Dermis microvascular lymphatic vessel endothelial cell (primary cell): ENCODE measurements at regions not wholly inside any gene's neighbourhood (a gene's known extent, or its start where the extent isn't known, plus 50 kb on each side); places are given as distances from the start of the nearest gene placed in this dataset.

Experiments
- DNase-seq, 2 donors: peaks; one replicate each; pipeline versions ENCODE4 v3.0.0 to v3.0.0-alpha.2; 2010; ENCODE audit warnings: low read depth in 2 of 2

DNA sequence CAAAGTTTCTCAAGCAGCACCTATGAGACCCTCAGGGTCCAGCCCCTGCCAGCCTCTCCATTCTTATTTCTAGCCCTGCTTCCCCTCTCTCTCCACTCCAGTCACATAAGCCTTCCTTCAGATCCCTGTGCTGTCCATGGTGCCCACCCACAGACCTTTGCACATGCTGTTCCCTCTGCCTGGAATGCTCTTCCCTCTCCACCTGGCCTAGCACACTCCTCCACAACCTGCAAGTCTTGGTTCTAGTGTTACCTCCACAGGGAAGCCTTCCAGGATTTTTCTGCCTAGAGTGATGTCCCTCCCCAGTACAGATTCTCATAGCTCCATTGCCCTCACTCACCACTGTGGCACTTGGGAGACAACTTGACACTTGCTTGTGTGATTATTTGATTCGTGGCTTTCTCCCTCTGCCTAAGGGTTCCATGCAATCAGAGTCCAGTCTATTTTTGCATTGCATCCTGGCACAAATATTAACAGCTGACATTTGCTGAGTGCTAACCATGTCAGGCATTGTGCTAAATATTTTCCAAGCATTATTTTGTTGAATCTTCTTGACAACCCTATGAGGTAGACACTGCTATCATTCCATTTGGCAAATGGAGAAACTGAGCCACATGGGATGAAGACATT lies 127.3 kb downstream of the SYF2 start:
- DNase-seq = no peak

DNA sequence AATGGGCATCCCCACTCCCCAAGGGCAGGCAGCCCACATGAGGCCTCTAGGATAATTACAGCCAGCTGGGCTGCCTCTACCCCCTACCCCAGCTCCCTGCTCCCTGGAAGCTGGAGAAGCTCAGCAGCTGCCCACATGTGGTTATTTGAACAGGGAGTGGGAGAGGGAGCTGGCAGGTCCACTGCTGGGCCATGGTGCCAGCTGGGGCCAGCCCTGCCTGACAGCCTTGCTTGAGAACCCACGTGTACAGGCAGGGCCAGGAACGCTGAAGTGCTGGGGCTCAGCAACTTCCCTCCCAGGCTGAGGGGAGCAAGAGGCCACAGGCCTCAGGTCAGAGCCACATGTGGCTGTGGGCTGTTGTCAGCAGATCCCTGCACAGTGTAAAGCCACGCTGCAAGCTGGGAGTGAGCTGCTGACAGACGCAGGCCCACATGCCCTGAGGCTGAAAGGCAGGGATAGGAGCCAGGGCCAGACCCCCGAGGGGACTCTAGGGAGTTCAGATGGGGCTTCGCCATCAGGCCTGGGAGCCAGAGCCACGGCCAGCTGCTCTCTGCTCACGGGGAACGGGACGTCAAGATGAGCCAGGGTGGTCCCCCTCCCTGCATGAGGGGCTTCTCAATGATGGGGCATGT lies 129.0 kb downstream of the SYF2 start:
- no peak for DNase-seq

DNA sequence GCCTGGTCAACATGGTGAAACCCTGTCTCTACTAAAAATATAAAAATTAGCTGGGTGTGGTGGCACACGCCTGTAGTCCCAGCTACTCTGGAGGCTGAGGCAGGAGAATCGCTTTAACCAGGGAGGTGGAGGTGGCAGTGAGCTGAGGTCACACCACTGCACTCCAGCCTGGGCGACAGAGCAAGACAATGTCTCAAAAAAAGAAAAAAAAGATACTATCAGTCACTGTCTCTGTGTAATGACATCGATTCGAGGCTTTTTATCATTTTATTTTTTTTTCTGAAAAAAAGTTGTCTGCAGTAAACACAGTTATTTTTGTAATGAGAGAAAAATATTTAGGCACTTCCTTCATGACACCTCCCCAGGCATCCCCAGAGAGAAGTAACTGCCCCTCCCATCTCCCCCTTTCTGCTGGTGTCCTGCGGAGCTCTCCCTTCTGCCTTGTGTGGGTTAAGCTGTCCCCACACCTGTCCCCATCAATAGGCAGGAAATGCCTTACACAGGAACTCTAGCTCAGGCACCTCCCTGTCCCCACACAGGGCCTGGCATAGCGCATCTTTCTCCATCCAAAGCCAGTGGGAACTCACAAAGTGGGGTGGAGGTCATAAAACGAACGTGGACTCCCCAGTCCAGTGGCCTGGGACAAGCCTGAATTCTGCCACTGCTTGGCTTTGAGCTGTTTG lies 132.0 kb downstream of the SYF2 start:
- DNase-seq = no peak

DNA sequence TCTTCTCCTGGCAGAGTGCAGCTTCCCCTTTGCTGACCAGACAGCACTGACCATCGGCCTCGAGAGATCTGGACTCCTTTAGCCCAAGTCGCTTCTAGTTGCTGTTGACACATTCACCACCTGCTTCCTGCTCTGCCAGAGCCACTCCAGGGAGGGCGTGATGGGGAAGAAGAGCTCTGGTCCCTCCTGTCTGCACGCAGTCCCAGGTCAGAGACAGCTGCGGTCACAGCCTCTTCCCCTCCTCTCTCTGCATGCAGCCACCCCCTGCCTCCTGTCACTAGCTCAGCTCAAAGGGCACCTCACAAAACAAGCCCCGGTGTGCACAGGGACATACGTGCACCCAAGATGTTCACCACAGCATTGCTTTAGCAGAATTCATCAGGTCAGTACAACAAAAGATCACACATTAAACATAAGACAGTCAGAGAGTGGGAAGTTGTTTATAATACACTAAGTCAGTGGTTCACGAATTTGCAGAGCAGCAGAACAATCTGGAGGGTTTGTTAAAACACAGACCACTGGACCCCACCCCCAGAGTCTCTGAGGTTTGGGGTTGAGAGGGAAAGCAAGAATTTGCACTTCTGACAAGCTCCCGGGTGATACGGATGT lies 132.9 kb downstream of the SYF2 start:
- DNase-seq = no peak

DNA sequence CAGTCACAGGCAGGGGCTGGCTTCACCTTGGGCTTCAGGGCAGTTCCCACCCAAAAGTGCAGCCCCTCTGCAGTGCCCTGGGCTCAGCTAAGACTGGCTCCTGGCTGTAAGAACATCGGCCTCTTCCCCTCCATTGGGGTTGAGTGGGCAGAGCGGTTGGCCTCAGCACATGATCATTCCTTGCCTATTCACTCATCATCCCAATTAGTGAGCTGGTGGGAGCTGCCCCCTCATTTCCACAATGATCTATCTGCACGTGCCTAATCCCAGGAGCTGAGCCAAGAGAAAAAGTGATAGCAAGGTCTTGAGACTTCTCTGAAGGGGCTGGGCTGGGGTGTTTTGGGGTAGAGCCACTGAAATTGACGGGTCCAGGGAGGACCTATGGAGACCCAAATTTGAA lies 133.6 kb downstream of the SYF2 start:
- no peak for DNase-seq

DNA sequence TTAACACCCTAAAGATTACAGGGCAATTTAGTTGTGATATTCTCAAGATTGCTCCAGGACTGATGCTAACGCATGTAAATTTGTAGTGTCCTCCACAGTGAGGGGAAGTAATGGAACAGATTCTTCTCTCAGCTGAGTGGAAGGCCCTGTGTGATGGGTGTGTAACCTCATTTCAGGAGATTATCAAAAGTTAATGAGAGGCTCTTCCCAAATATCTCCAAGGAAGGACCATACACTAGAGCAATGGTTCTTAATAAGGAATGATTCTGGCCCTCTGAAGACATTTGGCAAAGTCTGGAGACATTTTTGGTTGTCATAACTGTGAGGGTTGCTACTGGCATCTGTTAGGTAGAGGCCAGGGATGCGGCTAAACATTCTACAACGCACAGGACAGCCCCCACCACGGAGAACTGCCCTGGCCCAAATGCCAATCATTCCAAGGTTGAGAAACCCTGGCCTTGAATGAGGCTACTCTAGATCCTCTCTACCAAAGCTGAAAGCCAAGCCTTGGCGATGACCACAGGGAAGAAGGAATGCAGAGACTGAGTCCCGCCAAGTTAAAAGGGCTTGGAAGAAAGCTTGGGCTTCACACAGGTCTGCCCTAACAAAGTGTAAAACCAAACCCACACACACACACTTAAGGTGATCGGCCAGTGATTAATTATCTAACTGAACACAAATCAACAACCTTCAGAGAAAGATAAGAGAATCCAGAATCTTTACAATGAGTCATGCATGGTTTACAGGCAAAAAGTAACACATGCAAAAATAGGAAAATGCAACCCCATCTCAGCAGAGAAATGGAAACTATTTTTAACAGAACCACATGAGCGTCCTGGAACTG lies 135.8 kb downstream of the SYF2 start:
- DNase-seq = no peak

DNA sequence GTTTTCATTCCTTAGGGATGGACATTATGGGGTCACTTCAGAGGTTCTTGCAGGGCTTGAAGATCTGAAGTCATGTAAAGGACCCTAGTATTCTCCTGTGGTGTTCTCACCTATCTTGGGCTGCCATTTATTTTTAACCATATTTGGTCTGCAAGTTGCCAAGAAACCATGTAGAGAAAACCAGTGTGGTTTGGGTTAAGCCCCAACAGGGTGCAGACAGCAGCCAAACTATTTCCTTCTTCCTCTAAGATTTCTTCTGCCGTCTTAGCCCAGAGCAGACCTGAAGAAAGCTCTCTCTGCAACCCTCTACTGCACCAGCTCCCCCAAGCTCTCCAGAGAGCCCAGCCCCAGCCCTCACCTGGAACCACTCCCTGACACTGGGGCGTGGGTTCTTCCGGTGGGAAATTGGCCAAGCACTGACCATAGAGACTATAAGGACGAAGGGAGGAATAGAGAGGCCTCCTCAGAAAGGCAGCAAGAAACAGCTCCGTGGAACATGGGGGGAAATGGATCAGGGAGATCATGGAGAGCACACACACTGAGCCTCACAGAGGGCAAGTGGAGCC lies 136.6 kb downstream of the SYF2 start:
- DNase-seq = no peak

DNA sequence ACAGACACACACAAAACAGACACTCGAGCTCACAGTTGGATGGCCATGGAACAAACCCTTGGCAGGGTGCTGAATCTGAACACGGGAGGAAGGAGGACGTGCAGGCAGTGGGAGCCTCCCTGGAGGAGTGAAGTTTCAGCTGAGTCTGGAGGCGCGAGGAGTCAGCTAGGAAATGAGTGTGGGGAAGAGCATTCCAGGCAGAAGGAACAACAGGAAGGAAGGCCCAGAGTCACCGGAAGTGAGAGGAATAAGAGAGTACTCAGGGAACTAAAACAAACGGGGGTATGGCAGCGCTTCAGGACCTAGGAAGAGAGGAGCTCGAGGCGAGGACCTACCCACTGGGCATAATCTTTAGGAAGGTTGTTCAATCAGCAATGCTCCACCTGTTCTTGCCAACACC lies 137.3 kb downstream of the SYF2 start:
- DNase-seq = peak in 1 of 2 donors; percentile 16

DNA sequence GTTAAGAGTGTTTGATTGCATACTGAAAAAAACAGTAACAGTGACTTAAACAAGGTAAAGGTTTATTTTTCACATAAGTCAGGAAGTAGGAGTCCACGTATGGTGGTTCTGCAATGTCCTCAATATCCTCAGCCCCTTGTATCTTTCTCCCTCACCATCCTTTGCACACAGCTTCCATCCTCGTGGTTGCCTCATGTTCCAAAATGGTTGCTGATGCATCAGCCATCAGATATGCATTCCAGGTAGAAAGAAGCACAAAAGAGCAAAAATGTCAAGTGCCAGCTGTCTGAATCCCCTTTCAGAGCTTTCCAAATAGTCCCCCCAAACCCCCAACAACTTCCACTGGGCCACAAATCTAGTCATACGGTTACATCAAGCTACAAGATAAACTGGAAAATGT lies 138.1 kb downstream of the SYF2 start:
- DNase-seq = no peak

DNA sequence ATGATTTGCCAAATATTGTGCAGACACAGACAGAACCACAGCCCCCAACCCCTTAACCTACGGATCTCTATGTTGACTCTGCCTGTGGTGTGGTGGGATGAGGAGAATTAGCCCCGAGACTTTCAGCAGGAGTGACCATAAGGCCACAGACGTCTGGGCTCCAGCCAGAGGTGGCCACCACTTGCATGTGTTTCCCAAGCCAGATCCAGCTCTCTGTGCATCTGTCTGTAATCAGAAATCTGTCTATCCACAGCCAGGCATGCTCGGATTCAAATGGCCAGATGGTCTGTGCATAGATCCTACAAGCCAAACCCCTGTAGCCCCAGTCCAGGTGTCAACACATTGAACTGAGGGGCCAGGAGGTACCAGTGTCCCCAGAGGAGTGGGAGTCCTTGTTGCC lies 140.6 kb downstream of the SYF2 start:
- no peak for DNase-seq

DNA sequence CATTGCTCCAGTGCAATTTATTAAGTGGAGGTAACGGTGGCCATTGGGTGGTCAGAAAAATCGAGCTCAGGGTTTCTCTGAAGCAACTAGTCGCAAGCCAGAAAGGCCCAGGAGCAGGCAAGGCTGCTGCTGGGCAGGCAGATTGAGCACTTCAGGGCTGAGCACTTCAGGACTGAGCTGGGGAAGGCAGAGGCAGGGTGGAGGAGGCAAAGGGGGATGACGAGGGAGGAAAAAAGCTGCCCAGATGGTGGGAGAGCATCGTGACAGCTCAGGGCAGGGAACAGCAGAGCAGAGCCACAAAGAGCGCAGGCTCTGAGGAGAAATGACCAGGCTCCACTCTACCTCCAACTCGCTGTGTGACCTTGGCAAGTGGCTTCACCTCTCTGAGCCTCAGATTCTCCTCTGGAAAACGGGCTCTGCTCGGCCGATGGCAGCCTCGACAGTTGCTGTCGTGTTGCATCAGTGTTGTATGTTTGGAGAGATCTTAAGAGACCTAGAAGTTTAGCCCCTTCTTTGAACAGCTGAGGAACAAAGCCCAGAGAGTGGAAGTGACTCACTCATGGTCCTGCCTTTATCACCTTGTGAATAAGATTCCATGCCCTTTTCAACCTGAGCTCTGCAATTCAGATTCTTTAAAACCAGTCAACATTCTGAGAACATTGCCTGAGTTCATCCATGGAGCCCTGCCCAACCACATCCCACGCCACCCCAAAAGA lies 141.4 kb downstream of the SYF2 start:
- DNase-seq = peak in 1 of 2 donors; percentile 7

DNA sequence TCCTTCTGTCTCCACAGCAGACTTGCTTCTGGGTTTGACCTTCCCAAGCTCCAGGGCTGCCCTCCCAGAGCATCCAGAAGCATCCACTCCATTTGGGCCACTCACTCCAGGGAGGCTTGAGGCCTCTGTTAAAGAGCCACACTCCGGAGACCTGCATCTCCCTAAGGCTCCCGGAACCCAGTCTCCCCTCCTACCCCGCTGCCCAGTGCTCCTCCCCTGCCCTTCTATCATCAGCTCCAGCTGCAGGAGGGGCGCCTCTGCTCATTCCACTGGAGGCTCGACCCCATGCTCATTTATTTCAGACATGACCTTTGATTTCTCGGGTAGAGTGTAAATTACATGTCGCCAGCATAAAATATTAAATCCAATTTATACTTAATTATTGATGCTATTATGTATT lies 142.5 kb downstream of the SYF2 start:
- DNase-seq = no peak

DNA sequence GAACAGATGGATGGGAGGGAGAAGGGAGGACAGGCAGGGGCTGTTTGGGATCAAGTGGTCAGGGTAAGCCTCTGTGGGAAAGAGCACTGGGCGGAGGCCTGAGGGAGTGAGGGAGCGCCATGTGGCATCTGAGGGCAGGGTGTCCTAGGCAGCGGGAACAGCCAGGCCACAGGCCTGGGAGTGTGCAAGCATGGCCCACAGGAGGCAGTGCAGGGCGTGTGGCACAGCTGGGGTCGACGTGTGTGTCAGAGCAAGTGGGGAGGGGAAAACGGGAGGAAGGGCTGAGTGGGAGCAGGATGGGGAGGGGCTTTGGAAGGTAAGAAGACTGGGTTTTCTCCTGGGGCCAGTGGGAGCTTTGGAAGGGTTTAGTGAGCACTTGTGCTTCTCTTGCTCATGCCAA lies 143.4 kb downstream of the SYF2 start:
- DNase-seq = no peak

DNA sequence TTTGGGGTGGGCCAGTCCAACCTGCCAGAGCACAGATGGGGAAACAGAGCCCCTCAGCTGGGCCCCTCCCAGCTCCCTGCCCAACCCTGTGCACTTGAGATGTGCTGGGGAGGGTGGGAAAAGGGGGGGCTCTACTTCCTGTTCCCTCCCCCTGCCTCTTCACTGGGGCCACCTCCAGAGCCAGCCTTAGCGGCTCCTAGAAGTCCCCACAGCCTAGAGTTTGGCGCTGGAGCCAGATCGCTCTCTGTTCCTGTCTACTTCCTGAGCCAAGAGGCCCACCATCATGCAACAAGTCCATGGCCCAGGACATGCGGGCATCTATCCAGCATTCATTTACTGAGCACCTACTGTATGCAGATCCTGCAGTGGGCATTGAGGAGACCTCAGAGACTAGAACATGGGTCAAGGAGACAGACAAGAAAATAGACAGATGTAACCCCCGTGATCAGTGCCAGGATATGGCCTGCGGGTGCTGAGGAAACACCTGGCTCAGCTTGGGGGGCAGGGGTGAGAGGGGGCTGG lies 144.1 kb downstream of the SYF2 start:
- no peak for DNase-seq

DNA sequence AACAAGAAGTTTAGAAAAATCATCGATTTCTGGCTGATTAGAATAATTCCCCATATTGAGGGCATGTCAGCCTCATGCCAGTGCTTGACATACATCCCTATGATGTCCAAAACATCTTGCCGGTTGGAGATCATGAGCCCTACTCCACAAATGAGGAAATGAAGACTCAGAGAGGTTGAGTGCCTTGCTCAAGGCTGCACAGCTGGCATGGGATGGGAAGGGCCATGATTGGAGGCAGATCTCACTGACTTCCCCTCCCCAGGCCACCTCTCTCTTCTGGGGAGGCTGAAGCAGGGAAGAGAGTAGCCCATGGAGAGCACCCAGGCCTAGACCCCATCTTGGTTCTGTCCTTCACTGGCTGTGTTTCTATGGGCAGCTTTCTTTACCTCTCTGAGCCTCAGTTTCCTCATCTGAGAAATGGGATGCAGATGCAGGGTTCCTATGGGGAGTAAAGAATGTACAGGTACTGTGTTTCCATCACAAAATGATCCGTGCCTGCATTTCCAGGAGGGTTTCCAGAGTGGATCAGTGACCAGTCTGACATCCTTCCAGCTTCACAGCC lies 145.7 kb downstream of the SYF2 start:
- DNase-seq = no peak

DNA sequence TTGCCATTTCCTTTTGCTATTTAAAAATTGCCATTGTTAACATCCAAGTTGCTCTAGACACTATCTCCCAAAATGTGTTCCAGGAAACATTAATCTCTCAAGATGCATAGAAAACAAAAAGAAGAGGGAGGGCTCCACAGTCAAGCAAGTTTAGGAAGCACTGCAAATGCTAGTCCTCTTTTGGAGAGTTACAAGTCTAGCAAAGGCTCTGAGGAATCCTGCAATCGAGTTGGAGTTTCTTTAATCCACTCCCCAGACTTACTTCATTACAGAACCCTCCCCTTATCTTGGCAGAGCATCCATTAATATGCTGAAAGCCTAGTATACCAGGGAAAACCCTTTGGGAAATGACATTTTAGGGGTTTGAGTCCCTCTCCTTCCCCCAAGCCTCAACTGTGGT lies 147.9 kb downstream of the SYF2 start:
- DNase-seq = no peak

DNA sequence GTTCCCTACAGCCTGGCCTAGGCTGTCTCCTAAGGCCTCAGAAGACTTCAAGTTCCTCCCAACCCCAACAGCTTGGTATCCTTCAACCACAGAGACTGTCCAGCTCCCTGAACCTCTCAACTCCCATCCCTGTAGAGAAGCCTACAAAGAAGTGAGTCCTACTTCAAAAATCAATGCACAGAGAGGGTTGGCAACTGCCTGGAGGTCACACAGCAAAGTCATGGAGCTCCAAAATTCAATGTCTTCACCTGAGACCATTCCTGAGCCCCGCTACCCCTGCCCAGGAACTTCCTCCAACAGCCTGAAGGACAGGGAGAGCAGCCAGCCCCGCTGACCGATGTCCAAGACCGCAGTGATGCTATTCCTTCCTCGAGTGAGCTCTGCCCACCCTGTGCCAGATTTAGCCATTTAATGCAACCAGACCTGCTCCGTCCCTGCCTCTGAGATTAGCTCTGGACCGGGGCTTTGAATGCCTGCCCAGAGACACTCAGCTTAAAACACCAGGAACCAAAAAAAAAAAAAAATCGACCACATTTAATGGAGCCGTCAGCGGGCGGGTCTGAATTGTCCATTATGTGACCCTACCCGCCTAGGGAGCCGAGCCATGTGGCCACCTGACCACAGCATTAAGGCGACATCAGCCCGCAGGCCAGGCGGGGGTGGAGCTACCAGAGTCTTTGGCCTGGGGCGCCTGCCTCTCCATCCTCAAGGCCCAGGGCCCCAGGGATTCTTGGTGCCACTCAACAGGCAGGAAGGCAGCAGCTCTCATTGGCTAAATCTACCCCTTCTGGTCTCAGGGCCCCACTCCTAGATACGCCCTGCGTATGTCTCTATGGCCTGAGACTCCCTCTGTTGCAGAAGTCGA lies 148.6 kb downstream of the SYF2 start:
- DNase-seq = no peak

DNA sequence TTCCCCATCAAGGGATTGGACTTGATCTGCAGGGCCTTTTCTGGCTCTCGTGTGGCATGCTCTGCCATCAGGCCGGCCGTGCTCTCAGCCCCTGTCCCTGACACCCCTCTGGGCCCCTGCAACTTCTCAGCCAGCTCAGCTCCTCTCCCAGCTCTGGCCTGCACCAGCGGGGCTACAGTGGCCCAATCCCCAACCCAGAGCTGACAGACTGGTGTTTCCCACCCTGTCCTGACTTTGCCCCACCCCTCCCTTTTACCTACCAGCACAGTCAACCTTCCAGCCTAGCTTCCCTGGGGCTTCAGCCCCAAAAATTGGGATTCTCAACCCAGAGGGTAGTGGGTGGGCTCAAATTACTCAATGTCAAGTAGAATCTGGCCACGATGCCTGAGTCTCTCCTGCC lies 149.3 kb downstream of the SYF2 start:
- no peak for DNase-seq

DNA sequence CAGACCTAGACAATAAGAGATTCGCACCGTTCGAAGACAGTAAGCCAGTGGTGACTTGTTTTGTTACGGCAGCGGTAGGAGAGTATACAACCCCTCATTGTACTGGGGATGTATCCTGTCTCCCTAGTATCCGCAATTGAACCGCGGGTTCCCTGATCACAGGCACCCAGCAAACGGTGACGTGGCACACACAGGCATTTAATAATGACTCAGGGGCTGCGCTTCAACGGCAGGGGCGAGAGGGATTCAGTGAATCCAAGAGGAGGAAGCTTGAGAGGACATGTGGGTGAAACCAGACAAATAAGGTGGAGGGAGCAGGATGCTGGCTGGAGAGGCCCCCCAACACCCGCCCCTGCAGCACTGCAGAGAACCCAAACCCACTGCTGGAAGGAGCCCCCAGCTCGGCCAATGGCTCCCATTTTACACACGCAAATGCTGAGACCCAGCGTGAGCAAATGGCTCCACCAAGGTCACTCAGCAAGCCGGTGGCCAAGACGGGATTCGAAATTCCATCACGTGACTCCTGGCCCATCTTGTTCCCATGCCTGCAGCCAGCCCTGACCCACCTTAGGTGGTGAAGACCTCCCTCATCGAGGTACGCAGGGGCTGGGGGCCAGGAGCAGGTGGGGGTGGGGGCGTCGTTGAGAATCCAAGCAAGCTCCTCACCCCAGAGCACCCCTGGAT lies 149.9 kb downstream of the SYF2 start:
- no peak for DNase-seq
